Stimulated activated CD8-positive, alpha-beta memory T cell treated with anti-CD3 and anti-CD28 coated beads, Interleukin-4, amount 100 ng/mL, for 4 hours (primary cell): ENCODE measurements at regions not wholly inside any gene's neighbourhood (a gene's known extent, or its start where the extent isn't known, plus 50 kb on each side); places are given as distances from the start of the nearest gene placed in this dataset.
"Not testable (repeated sequence)": the region's sequence is repeated elsewhere in the genome, so short reads cannot be mapped to it uniquely, and the experiment has no call there.

Experiments
- DNase-seq, 2 donors: peaks; one replicate each; pipeline ENCODE4 v3.0.0-alpha.2; 2020; ENCODE audit warnings: low read depth in 2 of 2, low spot score in 1 of 2

DNA sequence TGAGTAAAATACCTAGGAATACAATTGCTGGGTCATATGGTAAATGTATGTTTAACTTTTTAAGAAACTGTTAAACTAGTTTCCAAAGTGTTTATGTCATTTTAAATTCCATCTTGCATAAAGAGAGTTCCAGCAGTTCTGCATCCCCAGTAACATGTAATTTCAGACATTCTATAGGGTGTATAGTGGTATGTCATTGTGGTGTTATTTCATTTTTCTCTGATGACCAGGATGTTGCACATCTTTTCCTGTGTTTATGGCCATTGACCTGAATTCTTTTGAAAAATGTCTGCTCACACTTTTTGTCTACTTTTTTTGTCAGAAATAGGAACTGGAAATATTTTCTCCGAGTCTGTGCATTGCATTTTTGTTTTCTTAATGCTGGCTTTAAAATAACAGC lies 128.9 kb downstream of the TMEM200A start:
- no peak for DNase-seq

DNA sequence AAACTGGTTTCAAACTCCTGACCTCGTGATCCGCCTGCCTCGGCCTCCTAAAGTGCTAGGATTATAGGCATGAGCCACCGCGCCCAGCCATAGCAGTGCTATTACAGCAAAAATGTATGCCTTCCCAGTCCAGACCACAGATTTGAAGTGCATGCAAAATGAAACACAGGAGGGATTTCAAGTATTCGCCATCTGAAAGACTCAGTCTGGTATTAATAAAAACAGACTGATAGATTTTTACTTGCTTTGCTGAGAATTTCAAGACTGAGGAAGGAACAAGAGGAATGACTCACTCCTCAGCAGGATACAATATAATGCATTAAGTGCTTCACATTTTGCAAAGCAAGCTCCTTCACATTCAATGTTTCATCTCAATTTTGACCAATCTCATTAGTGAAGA lies 134.9 kb downstream of the TMEM200A start:
- DNase-seq, result no peak

DNA sequence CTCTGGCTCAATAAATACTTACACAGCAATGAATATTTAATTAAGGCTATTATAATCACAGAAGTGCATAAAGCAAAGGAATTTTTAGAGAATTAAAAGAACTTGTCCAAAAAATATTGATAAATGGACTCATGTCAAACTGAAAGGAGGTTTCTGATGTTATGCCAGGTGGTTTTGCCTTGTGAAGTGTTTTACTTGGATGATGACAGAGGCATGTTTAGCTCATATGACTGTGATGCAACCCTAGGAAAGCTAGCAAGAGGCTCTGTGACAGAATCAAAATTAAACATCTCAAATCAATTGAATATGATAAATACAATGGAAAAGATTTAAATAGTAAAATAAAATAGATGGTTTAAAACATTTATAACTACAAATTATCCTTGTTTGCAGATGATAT lies 137.3 kb downstream of the TMEM200A start:
- no peak for DNase-seq

DNA sequence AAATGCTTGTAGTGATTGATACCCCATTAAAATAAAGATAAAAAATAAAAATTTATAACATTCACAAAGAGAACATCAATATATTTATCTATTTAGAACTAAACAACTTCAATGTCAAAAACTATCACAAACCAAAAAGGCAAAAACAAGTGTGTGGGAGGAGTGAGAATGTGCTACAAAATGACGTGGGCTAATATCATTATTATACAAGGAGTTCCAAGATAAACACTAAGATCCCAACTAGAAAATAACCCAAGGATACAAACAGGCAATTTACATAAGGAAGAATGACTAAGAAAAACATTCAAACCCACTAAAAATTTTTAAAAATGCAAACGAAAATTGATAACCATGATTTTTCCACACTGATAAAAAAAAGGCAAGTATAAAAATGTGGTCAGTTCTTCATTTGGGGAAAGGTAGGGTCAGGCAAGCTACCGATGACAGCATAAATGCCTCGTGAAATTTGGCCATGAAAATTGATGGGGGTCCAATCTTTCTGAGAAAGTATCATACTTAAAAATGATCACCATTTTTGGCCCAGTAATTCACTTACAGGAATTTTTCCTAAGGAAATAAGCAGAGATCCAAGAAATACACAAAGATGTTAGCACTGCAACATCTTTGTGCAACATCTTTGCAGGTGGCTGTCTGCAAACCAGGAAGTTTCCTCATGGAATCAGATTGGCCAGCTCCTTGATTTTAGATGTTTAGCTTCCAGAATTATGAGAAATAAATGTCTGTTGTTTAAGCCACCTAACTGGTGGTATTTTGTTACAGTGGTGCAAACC lies 140.2 kb downstream of the TMEM200A start:
- DNase-seq, result no peak

DNA sequence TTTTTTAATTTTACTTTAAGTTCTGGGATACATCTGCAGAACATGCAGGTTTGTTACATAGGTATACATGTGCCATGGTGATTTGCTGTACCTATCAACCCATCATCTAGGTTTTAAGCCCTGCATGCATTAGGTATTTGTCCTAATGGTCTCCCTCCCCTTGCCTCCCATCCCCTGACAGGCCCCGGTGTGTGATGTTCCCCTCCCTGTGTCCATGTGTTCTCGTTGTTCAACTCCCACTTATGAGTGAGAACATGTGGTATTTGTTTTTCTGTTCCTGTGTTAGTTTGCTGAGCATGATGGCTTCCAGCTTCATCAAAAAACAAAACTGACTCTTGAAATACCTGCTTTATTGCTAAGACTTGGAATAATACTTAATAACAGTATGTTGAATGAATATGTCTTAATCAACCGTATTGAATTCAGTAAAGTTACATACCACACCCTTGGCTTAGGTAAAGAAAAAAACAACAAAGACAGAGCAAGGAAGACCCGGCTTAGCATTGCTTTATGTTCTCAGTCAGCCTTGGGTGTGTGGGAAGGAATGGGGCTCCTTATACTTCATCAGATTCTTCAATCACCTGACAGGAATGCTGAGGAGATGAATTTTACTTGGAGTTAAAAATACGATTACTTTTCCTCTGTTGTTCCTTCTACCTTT lies 141.3 kb downstream of the TMEM200A start:
- not testable (repeated sequence) for DNase-seq

DNA sequence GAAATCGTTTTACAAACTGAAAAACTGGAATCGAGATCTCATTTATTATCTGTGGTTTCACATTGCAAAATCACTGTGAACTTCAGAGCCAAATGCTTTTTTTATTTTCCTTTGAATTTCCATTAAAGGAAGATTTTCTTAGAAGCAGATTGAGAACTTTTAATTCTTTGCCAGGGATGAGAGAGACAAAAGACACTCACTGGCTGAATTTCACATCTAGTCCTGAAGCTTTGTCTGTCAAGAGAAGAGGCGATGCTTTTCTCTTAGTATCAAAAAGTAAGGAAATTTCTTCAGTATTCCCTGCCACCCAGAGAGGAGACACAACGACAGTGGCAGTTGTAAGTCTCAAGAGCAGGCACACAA lies 141.8 kb downstream of the TMEM200A start:
- DNase-seq, result no peak

DNA sequence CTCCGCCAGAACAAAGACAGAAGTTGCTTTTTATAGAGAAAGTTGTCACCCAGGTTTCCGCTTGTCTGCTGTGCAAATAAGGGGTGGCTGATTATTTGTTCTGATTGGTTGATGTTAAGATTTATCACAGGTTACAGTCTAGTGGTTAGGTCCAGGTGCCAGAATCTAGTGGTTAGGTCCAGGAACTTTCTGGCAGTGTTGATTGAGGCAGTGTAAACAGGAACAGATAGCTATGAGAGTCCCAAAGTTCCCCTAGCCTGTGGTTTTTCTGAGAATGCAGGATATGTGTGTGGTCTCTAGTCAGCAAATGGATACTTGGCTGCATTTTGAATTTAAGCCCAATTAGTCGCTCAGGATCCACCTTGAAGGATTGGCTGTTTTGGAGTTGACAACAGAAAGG lies 148.0 kb downstream of the TMEM200A start:
- no peak for DNase-seq

DNA sequence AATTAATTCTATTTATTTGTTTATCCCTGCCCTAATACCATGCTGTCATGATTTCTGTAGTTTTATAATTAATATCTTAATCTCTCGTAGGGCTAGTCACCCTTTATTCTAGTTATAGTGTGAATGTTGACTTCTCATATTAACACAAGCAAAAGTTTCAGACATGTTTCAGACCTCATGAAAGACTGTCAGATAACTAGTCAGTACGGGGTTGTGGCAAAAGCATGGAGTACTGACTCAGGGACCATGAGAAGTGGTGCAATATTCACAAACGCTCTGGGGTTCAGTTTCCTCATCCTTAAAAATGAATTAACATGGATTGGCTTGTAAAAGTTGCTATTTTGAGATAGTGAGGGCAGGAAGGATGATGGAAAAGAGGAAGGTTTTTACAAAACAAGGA lies 148.9 kb downstream of the TMEM200A start:
- no peak for DNase-seq

DNA sequence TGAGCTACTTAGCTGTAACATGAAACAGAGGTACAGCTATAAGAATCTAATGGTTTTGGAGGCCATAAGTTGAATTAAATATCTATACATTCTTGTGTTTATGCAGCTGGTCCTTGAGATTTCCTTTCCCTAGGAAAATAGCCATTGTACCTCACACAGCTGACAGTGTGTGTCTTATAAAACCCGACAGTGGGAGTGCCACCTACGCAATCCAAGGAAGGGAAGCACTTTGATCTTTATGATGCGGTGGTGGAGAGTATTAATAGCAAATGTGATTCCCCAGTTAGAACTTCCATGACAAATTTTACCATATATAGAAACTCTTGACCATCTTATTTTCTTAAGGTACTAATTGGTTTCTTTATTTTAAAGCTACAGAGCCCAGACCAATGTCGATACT lies 149.5 kb downstream of the TMEM200A start:
- no peak for DNase-seq

DNA sequence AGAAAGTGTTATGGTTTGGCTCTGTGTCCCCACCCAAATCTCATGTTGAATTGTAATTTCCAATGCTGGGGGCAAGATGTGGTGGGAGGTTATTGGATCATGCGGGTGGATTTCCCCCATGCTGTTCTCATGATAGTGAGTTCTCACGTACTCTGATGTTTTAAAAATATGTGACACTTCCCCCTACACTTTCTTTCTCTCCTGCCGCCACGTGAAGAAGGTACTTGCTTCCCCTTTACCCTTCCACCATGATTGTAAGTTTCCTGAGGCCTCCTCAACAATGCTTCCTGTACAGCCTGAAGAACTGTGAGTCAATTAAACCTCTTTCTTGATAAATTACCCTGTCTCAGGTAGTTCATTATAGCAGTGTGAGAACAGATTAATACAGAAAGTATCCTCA lies 150.8 kb downstream of the TMEM200A start:
- DNase-seq, result no peak

DNA sequence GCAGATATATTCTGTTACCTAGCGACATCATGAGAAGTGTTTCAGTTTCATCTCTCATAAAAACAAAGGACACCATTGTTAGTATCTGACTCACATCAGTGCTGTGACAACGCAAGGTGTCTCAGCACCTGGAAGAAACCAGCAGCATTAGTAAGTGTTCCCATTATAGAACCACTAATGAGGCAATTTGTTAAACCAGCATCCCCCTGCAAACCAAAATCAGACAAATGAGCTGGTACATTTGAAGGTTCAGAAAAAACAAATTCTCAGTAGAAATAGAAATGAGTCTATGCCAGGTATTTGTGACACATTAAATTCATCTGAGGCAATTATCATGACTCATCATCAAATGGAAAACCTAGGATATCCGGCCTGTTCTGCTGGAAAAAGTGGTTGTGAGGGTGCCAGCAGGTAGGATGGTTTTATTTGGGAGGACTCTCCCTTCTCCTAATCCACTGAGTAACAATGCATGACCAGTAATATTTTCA lies 151.7 kb downstream of the TMEM200A start:
- no peak for DNase-seq

DNA sequence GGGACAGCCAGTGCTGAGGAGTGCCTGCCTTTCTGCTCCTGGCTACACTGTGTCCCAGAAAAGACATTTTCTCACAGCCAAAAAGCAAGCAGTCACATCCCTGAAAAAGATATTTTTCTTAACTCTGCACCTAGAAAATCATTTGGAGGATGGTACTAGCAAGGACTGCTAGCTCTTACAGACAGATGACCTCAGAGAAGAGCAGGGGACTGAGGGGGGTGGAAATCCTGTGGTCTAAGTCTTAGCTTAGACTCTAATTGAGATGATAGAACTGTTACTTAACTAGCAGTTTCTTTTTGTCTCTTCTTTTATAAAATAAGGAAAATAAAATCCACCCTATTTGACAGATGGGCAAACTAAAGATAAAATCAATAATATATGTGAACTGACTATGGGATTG lies 152.8 kb downstream of the TMEM200A start:
- no peak for DNase-seq

DNA sequence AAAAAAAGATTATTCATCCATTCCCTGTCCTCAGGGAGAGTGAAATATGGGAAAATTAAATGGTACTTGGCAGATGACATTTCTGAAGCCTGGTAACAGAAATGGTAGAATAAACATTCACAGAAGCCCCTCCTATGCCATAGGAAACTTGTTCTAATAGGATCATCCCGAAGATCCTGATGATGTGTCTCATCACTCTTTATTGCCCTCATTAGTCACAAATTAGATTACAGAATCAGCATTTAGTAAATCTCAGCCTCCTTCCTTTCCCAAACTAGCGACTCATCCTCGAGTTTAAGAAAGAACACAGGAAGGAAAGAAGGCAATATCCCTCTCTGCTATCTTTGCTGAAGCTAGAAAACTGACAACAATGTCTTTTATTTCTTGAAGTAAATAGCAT lies 154.4 kb downstream of the TMEM200A start:
- no peak for DNase-seq

DNA sequence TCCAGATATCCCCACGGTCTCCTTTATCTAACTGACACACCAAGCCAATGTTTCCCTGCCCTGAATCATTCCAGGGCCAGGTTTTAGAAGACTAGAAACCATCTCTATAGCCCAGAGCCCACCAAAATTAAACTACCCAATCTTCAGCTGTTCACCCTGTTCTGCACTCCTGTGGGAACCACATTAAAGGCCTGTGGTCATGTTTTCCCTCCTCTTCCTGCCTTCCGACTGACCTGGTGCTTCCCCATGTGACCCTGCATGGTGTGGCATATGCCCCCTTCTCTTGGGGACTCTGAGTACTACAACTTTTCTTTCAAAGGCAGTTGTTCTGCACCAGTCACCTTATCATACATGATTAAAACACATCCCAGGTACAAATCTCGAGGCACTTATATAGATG lies 155.0 kb downstream of the TMEM200A start:
- DNase-seq, result no peak

DNA sequence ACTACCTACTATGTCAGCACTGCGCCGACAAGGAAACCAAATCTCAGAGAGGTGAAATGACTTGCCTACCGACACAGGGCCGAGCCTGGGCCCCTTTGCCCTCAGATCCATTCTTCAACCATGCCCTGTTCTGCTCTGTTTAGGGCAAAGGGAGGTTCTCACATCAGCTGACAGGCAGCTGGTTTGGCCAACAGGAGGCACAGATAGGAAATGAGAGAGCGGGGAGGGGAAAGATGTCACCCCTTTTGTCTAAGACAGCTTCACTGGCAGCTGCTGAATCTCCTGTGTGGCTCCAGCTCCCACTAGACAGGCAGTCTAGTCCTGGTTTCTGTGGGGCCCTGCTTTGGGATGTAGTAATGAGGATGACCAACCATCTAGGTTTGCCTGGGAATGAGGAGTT lies 158.7 kb downstream of the TMEM200A start:
- DNase-seq, result no peak

DNA sequence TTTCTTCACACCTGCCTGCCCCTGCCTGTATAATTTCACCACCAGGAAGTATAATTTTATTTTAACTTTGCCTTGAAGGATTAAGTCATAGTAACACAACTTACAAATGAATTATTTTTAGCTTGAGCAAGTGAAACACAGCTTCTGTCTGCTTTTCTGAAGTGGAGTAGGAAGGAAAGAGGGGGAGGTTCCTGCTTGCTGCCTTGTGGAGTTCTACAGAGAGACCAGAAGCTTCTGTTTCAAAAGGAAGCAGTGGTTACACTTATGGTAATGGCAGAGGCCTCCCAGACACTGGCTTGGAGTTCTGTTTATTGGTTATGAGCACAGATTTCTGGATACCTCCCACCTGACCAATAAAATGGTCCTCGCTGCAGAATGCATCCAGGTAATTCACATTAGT lies 159.6 kb downstream of the TMEM200A start:
- no peak for DNase-seq

DNA sequence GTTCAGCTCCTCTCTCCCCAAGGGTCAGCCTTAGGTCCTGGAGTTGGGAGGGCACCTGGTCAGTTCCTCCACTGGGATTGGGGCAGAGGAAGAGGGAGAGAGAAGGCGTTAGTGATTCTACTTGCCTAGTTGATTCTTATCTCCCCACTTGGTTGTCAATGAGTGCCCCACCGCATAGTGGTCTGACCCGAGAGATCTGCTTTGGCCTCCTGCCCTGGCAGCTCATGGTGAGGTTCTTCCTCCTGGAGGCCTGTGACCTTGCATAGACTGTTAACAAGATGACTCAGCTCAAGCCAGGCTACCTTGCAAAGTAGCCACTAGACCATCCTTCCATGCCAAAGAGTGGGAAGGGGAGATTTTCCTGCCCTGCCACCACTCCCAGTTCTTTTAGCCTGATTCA lies 160.6 kb downstream of the TMEM200A start:
- DNase-seq, result no peak

DNA sequence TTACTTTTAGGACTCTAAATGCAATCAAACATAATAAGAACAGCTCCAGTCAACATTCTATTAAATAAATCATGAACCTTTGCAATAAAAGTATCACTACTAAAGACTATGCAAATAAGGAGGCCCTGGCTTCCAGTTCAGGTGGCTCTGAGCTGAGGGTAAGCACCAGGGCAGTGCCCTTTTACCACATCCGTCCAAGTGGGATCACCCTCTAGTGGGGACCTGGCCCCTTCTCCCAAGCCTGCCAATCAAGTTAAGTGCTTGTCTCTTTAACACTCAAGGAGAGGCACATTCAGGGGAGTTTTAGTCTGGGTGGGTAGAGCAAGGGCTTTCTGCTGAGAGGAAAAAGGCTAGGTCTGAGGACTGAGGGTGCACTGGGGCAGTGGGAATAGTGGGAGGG lies 161.4 kb downstream of the TMEM200A start:
- no peak for DNase-seq

DNA sequence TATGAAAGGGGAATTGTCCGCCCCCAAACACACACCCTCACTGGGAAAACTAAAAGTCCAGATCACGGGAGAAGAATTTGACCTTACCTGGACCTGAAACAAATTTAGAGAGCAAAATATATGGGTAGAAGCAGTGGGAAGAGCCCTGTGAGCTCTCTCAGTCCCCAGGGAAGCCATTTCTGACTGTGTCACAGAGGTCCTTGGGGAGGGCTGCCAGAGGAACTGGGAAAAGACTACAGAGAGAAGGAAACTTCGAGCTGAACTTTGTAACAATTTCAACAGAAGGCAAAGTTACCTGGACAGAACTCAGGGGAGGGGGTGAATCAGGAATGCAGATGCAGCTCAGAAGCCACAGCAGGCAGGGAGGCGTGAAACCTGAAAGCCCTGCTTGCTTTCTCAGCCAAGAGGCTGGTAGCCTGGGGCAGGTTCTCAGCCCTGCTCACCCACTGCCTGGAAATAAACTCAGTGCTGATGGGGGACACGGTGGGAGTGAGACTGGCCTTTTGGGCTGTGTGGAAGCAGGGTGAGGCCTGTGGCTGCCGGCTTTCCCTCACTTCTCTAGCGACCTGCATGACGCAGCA lies 163.8 kb downstream of the TMEM200A start:
- DNase-seq, result no peak

DNA sequence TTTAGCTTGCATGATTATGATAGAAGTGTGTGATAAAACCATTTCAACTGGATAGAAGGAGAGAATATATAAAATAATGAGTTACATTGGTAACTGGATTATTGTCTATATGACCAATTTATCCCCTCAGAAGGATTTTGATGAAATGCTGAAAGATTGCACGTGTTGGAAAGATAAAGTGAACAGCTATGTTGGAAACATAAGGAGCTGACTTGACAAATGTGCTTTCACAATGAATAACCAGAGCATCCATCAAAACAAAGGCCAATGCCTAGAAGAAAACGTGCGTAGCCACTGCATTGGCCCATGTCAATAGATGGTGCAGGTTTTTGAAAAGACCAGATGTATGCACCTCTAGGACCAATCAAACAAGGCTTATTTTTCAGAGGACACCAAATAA lies 168.8 kb downstream of the TMEM200A start:
- DNase-seq, result no peak

DNA sequence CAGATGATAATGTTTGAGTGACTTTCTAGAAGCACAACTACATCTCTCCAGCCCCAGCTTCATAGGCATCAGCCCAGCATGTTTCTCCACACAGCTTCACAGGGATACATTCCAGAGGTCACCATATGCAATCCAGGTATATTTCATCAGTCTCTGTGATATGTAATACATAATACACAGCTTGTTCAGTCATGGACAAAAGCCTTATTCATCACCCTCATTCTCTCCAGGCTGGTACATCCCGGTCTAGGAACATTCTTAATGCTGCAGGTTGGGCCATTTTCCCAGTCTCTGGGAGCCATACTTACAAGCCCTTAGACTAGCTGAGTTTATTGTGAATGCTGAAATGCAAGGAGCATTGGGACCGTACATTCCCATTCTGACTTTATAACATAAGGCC lies 169.4 kb downstream of the TMEM200A start:
- DNase-seq, result no peak

DNA sequence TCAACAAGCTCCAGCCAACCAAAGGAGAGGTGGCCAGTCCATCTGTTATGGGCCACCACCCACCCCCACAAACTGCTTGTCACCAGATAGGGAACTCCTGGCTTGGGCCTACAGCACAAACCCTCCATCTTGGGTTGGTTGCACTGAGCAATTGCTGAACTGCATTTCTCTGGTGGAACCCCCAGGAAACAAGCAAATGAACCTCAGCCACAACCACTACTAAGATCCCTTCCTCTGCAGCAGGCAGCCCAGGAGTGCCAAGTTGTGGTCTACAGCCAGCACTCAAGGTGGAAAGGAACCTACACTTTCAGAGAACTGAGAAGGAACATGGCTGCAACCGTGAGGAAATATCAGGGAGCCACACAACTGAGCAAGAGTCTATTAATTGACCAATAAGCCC lies 171.6 kb downstream of the TMEM200A start:
- no peak for DNase-seq

DNA sequence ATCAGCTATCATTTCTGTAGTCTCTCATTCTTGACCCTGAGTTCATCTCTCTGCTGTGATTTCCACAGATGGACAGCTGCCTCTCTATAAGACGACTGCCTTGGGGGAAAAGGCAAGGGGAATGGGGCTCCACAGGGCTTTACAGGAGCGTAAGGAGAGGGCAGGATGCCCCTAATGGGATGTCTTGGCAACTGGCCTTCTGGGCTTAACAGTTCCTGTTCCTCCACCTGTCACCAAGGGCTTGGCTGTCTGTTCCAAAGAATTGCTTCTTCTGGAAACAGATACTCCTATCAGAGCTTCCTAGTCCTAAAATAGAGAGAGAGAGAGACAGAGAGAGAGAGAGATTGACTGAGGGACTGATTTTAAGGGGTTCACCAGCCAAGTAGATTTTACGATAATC lies 181.9 kb downstream of the TMEM200A start:
- DNase-seq, result no peak
